Stomach smooth muscle (tissue), 2 donors: ENCODE measurements at regions not wholly inside any gene's neighbourhood (a gene's known extent, or its start where the extent isn't known, plus 50 kb on each side); places are given as distances from the start of the nearest gene placed in this dataset.

Experiments used
- H3K27ac ChIP-seq: one replicate; pipeline ENCODE4 v1.7.0; 2013; ENCODE audit warnings: mild to moderate bottlenecking, low read length, inconsistent platforms
- H3K27me3 ChIP-seq, 2 donors: one replicate each; pipeline ENCODE4 v1.7.0; 2013; ENCODE audit warnings: low read length in 2 of 2; ENCODE audit not compliant: insufficient read depth in 2 of 2, control insufficient read depth in 1 of 2
- H3K36me3 ChIP-seq, 2 donors: one replicate each; pipeline ENCODE4 v1.7.0; 2013; ENCODE audit warnings: low read length in 2 of 2; ENCODE audit not compliant: control insufficient read depth in 2 of 2, insufficient read depth in 2 of 2
- H3K4me1 ChIP-seq: one replicate; pipeline ENCODE4 v1.7.0; 2013; ENCODE audit warnings: low read length; ENCODE audit not compliant: control insufficient read depth, insufficient read depth
- H3K4me3 ChIP-seq, 2 donors: one replicate each; pipeline ENCODE4 v1.7.0; 2013; ENCODE audit warnings: low read length in 2 of 2
- H3K9ac ChIP-seq, 2 donors: one replicate each; pipeline ENCODE4 v1.7.0; 2013; ENCODE audit warnings: low read length in 2 of 2, mild to moderate bottlenecking in 1 of 2
- H3K9me3 ChIP-seq, 2 donors: one replicate each; pipeline ENCODE4 v1.7.0; 2013; ENCODE audit warnings: low read length in 2 of 2; ENCODE audit not compliant: control insufficient read depth in 2 of 2
- donor health status: healthy.
- donor health status: Pancreatic carcinoma.

DNA sequence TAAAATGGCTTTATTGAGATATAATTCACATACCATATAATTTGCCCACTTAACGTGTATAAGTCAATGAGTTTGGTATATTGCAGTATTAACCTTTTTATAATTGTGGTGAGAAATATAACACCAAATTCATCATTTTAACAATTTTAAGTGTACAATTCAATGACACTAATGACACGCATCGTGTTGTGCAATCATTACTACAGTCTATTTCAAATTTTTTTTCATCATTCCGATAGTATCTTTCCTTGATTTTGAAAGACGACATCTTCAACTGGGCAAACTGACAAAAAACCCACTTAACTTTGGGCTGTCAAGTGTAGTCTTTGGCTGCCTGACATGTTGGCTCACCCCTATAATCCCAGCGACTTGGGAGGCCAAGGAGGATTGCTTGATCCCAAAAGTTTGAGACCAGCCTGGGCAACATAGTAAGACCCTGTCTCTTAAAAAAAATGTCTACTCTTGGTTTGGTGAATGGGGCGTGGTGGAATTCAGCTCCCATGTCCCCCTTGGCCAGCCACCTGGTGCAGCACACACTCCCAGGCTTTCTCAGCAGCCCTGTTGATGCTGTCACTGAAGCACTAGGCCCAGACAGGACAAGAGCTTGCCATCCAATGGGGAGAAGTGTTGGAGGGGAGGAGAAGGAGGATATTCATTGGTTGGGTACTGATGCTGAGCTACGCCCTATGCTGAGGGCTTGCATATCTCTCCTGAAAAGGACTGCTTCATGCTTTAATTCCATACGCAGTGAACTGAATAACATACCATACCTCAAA is 150.5 kb downstream of the CD83 start:
- no peak overlapping the region for H3K4me3 ChIP-seq
- no peaks in the 10 kb centered on the region for H3K27me3 ChIP-seq
- no peak overlapping the region for H3K27ac ChIP-seq
- no peaks in the 10 kb centered on the region for H3K36me3 ChIP-seq
- H3K9me3 ChIP-seq, result peaks cover 7 to 11% of the 10 kb centered on the region in 2 donors
- H3K4me1 ChIP-seq, result no peaks in the 10 kb centered on the region
- H3K9ac ChIP-seq, result no peak overlapping the region

DNA sequence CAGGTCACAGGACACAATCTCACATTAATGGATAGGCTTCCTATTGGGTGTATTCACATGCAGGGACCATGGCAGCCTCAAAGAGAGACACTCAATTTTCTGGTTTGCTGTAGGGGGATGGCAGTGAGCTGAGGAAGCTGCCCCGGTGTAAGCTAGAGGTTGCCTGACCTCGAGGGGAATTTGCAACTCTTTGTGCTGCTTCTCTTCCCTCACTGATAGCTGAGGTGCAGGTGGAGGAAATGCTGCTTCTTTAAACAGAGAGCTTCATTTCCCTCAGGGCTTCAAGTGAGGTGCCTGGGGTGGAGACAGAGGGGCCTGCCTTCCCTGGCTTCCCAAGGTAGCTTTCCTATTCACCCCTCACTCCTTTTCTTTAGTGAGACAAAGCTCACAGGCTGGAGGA is 151.9 kb downstream of the CD83 start:
- H3K4me1 ChIP-seq, result no peaks in the 10 kb centered on the region
- H3K27ac ChIP-seq, result no peak overlapping the region
- no peak overlapping the region for H3K4me3 ChIP-seq
- H3K36me3 ChIP-seq, result no peaks in the 10 kb centered on the region
- no peak overlapping the region for H3K9ac ChIP-seq
- no peaks in the 10 kb centered on the region for H3K27me3 ChIP-seq
- H3K9me3 ChIP-seq, result peaks cover 0 to 4% of the 10 kb centered on the region in 2 donors

DNA sequence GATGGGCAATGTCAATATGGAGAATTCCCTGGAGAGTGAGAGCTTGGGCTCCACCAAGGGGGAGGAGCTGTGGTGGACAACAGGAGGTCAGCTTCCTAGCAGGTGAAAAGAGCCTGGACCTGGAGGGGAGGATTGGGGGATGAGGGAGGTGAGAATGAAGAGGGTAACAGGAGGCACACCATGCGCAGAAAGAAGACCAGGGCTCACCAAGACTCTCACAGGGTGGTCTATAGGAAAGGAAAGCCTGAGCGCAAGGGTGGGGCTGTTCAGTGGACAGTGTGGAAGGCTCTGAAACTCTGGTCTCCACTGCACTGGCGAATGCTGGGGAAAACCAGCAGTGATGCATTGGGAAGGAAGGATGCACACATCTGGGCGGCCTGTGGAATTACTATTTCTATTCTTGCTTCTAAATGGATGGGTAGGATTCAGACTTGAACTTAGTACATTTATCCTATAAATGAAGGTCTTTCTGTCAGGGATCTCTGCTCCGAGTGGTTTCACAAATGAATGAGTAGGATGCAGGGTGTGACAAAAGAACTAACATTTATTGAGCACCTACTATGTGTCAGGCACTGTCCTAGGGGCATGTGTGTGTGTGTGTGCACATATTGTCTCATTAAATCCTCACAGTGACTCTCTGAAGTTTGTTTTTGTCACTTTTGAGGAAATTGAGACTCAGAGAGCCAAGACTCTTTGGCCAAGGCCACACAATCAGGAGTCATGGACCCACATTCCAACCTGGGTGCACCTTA is 152.7 kb downstream of the CD83 start:
- Histone ChIP-seq H3K9ac (no peak overlapping the region), H3K4me1 (peaks cover 2% of the 10 kb centered on the region), H3K36me3 (no peaks in the 10 kb centered on the region), H3K4me3 (no peak overlapping the region), H3K27me3 (no peaks in the 10 kb centered on the region), H3K9me3 (peaks cover 0 to 4% of the 10 kb centered on the region in 2 donors), H3K27ac (no peak overlapping the region)

DNA sequence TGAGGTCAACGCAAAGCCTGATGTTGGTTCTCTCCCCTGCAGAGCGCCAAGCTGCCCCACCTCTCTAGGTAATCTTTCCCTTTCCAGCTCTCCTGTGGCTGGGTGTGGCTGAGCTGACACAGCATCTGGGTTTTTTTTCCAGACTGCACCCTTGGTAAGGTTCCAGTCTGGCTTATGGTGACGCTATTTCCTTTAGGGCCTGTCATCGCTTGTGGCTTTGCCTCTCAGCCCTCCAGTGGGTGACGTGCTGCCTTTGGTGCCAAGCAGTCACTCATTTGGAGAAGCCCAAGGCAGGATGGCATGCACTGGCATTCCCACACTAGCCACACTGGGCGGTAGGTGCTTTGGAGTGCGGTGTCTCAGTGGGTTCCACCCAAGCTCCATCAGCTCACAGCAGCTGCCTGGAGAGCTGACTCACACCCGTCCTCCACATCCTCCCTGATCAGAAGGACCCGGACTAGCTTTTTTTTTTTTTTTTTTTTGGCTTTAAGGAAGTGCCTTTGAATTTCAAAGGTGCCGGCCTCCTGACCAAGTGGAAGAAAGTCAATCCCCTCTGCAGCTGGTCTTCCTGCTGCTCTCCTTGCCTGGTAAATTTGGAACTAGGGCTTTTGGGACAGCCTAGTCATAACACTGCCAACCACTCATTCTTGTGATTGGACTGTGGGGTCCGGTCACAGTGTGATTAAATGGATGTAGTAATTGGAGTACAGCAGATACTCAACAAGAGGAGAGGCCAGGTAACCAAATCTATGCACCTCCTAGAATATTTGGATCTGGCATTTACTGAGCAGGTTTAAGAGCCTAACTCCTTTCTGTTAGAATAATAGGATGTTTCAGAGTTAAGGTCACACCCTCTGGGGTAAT is 153.6 kb downstream of the CD83 start:
- Histone ChIP-seq H3K9me3 (peaks cover 0 to 4% of the 10 kb centered on the region in 2 donors), H3K27me3 (no peaks in the 10 kb centered on the region), H3K36me3 (no peaks in the 10 kb centered on the region), H3K9ac (no peak overlapping the region), H3K27ac (no peak overlapping the region), H3K4me1 (peaks cover 10% of the 10 kb centered on the region), H3K4me3 (no peak overlapping the region)

DNA sequence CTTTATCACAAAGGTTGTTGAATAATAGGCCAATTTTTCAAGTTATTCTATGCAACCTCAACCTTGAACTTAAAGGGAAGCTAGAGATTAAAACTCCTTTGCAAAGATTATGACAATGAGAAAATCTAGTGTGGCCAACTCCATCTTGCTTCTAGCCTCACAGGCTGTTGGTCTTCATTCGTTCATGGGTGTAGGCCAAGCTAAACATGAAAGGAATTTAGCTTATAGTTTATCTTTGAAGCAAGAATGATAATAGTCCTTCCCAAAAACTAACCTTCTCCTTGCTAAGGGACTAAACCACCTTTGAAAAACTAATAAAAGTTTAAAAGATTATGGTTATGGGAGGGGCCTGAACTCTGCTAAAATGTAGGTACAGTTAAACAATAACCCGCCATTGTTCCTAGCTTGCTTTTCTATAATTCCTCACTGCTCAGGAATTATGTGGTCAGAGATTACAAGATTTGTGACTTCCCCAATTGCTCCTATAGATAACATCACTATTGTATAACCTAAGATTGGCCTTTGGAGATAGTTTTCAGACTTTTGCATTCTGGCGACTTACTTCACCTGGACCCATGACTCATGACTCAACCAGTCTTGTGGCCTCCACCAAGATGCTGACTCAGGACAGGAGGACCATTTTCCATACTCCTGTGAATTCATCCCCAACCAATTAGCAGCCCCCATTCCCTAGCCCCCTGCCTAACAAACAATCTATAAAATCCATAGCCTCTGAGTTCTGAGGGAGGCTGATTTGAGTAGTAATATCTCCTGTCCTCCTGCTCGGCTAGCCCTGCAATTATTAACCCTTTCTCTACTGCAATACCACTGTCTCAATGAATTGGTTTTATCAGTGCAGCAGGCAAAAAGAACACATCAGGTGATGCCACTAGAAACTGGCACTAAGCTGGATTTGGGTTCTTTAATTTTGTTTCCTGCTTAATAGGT is 154.5 kb downstream of the CD83 start:
- Histone ChIP-seq H3K27ac (no peak overlapping the region), H3K9me3 (peaks cover 0 to 4% of the 10 kb centered on the region in 2 donors), H3K4me3 (no peak overlapping the region), H3K36me3 (no peaks in the 10 kb centered on the region), H3K27me3 (no peaks in the 10 kb centered on the region), H3K9ac (no peak overlapping the region), H3K4me1 (peaks cover 11% of the 10 kb centered on the region)

DNA sequence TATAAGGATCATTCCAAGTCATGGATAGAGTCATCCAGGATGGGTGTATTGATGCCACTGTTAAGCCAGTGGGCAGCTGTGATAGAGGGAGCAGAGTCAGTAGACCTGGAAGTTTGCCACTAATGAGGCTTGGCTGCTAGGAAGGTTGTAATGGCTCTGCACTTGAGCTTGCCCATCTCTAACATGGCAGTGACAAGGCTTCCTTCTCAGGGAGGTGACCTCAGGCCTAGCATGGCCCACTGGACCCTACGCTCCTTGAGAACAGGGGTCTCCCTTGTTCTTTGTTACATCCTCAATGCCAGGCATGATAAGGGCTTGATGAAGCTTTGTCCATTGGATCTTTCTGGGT is 155.1 kb downstream of the CD83 start:
- peaks cover 0 to 4% of the 10 kb centered on the region in 2 donors for H3K9me3 ChIP-seq
- H3K36me3 ChIP-seq, result no peaks in the 10 kb centered on the region
- peaks cover 11% of the 10 kb centered on the region for H3K4me1 ChIP-seq
- no peak overlapping the region for H3K9ac ChIP-seq
- H3K27me3 ChIP-seq, result peaks cover 0 to 2% of the 10 kb centered on the region in 2 donors
- H3K27ac ChIP-seq, result no peak overlapping the region
- no peak overlapping the region for H3K4me3 ChIP-seq

DNA sequence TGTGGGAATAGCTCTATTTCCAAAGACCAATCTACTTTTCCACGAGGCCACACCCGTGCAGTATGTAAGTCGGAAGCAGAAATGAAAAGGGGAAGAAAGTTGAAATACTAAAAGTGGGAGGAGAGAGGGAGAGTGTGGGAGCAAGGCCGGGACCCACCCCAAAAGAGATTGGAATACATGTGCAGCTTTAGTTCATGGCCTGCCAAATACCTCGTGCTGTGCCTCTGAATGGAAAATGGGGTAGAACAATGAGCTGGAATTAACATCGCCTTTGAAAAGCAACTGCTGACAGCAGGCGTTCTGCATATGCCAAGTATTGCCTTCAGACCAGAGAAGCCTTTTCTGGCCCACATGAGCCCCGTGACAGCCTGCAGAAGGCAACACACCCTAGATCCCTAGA is 155.6 kb downstream of the CD83 start:
- peaks cover 0 to 4% of the 10 kb centered on the region in 2 donors for H3K9me3 ChIP-seq
- no peak overlapping the region for H3K4me3 ChIP-seq
- peaks cover 0 to 2% of the 10 kb centered on the region in 2 donors for H3K27me3 ChIP-seq
- H3K4me1 ChIP-seq, result peaks cover 11% of the 10 kb centered on the region
- H3K27ac ChIP-seq, result no peak overlapping the region
- no peak overlapping the region for H3K9ac ChIP-seq
- H3K36me3 ChIP-seq, result no peaks in the 10 kb centered on the region

DNA sequence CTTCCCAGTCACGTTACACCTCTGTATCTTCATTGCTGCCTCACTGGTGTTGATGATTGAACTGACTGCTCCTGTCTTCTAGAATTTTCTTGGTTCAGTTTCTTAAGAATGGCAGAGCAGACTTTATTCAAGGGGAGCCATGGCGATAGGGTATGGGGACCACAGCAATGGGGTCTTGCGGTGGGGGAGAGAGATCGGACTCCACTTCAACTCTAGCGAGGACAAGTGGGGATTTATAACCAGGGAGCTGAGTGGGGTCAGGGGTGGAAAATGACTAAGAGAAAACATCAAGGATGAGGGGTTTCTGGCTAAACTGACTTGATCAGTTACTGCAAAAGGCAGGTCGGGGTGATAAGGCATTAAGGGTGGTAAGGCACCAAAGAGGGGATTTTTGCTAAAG is 156.4 kb downstream of the CD83 start:
- H3K27ac ChIP-seq, result no peak overlapping the region
- no peak overlapping the region for H3K4me3 ChIP-seq
- peaks cover 11% of the 10 kb centered on the region for H3K4me1 ChIP-seq

DNA sequence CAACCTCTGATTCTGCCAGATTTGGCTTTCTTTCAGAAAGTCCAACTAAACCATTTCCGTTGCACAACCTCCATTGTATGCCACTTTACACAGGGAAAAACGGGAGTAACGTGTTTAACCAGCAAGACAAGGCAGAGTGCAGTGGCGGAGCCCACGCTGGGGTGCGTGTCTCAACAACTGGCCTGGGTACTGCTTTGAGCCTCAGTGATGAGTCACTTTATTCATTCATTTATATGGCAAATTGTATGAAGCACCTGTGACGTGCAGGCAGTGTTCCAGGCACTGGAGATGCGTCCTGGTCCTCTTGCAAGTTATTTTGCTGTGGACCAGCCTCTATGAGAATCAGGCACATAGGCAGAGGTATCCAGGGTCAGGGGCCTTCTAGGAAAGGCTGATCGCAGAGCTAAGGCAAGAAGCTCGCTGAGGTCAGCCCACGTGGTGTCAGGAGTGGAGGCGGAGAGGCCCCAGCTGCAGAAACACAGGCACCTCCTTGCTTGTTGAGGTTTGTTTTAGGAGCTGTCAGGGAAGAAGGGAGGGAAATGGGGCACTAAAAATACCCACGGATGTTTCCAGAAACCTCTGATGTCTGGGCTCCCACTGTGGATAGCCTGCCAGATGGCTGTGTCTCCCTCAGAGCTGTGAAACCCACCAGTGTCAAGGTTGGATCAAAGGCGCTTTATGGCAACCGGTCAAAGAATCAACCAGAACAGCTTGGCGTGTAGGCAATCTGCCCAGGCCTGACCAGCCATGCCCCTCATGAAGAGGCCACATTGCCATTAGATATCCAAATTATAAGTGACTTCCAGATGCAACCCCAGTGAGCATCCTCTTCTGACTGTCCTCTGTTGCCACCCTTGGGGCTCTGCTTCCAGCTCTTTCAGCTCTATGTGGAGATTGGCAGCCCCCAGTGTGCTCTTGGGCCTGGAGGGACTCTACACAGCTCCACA is 157.2 kb downstream of the CD83 start:
- H3K4me1 ChIP-seq, result peaks cover 11% of the 10 kb centered on the region
- H3K9me3 ChIP-seq, result peaks cover 0 to 6% of the 10 kb centered on the region in 2 donors
- H3K4me3 ChIP-seq, result no peak overlapping the region
- no peak overlapping the region for H3K27ac ChIP-seq
- H3K9ac ChIP-seq, result no peak overlapping the region
- H3K27me3 ChIP-seq, result peaks cover 0 to 2% of the 10 kb centered on the region in 2 donors
- no peaks in the 10 kb centered on the region for H3K36me3 ChIP-seq

More for the DNA sequence above, 156.4 kb downstream of the CD83 start:
- H3K9ac ChIP-seq, result no peak overlapping the region
- H3K9me3 ChIP-seq, result peaks cover 0 to 4% of the 10 kb centered on the region in 2 donors
- H3K36me3 ChIP-seq, result no peaks in the 10 kb centered on the region
- peaks cover 0 to 2% of the 10 kb centered on the region in 2 donors for H3K27me3 ChIP-seq
